Heart left ventricle (tissue), 16 donors: ENCODE measurements at regions not wholly inside any gene's neighbourhood (a gene's known extent, or its start where the extent isn't known, plus 50 kb on each side); places are given as distances from the start of the nearest gene placed in this dataset.

Experiments
- ATAC-seq, 4 donors: fragments of 200-7000 bp; cut with Tn5 transposase; one replicate each; pipeline ENCODE4 v1.9.1; 2020 to 2022; ENCODE audit warnings: moderate library complexity in 4 of 4, mild to moderate bottlenecking in 3 of 4, moderate number of reproducible peaks in 1 of 4
- DNase-seq, 5 donors: peaks; one replicate each; pipeline ENCODE4 v3.0.0-alpha.2; 2020
- H3K27ac ChIP-seq, 12 donors: fragments of 200-600 bp; sonication (generic) in 4 of 12; one replicate each; pipeline versions ENCODE4 v1.5.0 to v1.8.0; 2016 to 2022; ENCODE audit warnings: mild to moderate bottlenecking in 2 of 12
- H3K27me3 ChIP-seq, 9 donors: fragments of 200-600 bp; sonication (generic) in 2 of 9; one replicate each; pipeline versions ENCODE4 v1.5.1 to v1.8.0; 2016 to 2022; ENCODE audit warnings: mild to moderate bottlenecking in 3 of 9
- H3K36me3 ChIP-seq, 9 donors: fragments of 200-600 bp; sonication (generic) in 2 of 9; one replicate each; pipeline versions ENCODE4 v1.5.0 to v1.8.0; 2018 to 2022; ENCODE audit warnings: mild to moderate bottlenecking in 2 of 9
- H3K4me1 ChIP-seq, 12 donors: fragments of 200-600 bp; sonication (generic) in 4 of 12; one replicate each; pipeline versions ENCODE4 v1.5.0 to v1.8.0; 2016 to 2022; ENCODE audit warnings: mild to moderate bottlenecking in 3 of 12
- H3K4me3 ChIP-seq, 12 donors: fragments of 200-600 bp; sonication (generic) in 4 of 12; one replicate each; pipeline versions ENCODE4 v1.5.0 to v1.8.0; 2017 to 2022; ENCODE audit warnings: mild to moderate bottlenecking in 9 of 12, moderate library complexity in 4 of 12
- H3K9me3 ChIP-seq, 12 donors: fragments of 200-600 bp; sonication (generic) in 4 of 12; one replicate each; pipeline versions ENCODE4 v1.5.0 to v1.8.0; 2016 to 2022; ENCODE audit warnings: mild to moderate bottlenecking in 1 of 12
- CTCF ChIP-seq, 12 donors: fragments of 200-600 bp; sonication (generic) in 4 of 12; IDR thresholded peaks; one replicate each; pipeline versions ENCODE4 v1.5.0 to v1.8.0; 2018 to 2022; ENCODE audit warnings: antibody characterized with exemption in 12 of 12, mild to moderate bottlenecking in 5 of 12
- POLR2A ChIP-seq, 2 donors: fragments of 450-650 bp; IDR thresholded peaks; one replicate each; pipeline ENCODE4 v1.6.1; 2017; ENCODE audit warnings: antibody characterized with exemption in 2 of 2, mild to moderate bottlenecking in 2 of 2, moderate library complexity in 2 of 2
- WGBS, 4 donors: extraction: QIAGEN DNeasy Blood & Tissue Kit in 2 of 4; methylation state at CpG; one replicate each; pipeline versions ENCODE4 v1.1.5 to v1.1.7; 2013 to 2018; 5-methylcytosine and 5-hydroxymethylcytosine counted together
- intact Hi-C, 10 donors: fragments of 100-400 bp; cut with DNase I; formaldehyde crosslinking; loops; one replicate each; pipeline versions ENCODE4 v1.11.1 to v1.14.2; 2022
- donor health status: ischemic (EF 13 %, LVEDD 7.1; RV severe dilation, severe dysfunction).
- donor health status: healthy with polysubstance abuse.
- donor health status: DM: no; HTN: yes; CAD: no.
- donor health status: DM: no; HTN: no; CAD: no.
- donor health status: ischemic (EF 25% LVEDD 6.9; RV normal size, moderate dysfunction).
- donor health status: ischemic (EF 25% LVEDD 5.7; RV mildly dilated, moderate dysfunction).
- donor health status: healthy.
- donor health status: DM: yes; HTN: yes; CAD: no.
- donor health status: ischemic (EF 35%, LVEDD 5.7; RV mildly dilated, moderate dysfunction).
- donor health status: nonischemic (EF 11% LVEDD 7.7; RV severe dilation, severe dysfunction).
- donor health status: DM: yes; HTN: yes; CAD: no.
- donor health status: PGD.
- donor health status: ischemic (EF 29% LVEDD 5.4; RV normal size, mild dysfunction).
- donor health status: nonischemic (EF 23%, LVEDD 6.1; RV moderate dilation, normal function).

- no peaks in the 10 kb centered on the region for H3K27me3 ChIP-seq
- H3K4me1 ChIP-seq = no peaks in the 10 kb centered on the region
- WGBS, 4 donors = 72 to 84% (median 79%) methylated on average over 10 to 11 of the region's 11 CpGs
- no peaks in the 10 kb centered on the region for H3K36me3 ChIP-seq
- intact Hi-C loops = no loop called here
- ATAC-seq (no peak), DNase-seq (no peak)
- no peak overlapping the region for H3K27ac ChIP-seq
- TF ChIP-seq POLR2A (IDR thresholded peaks at IDR 0.05) (no peak), CTCF (IDR thresholded peaks at IDR 0.05) (no peak)
- no peak overlapping the region for H3K4me3 ChIP-seq
- peaks cover 0 to 13% (median 0%) of the 10 kb centered on the region in 12 donors for H3K9me3 ChIP-seq
These were observed 1000.5 kb downstream of the KCNJ18 start for GRCh38 chr17:22692806-22693171.

- 72 to 84% (median 76%) methylated on average over 13 to 33 of the region's 33 CpGs for WGBS, 4 donors
- TF ChIP-seq CTCF (IDR thresholded peaks at IDR 0.05) = peak in 4 of 12 donors; percentile 9 to 29 (median 14)
- no peak for TF ChIP-seq POLR2A (IDR thresholded peaks at IDR 0.05)
- Histone ChIP-seq H3K36me3 (no peaks in the 10 kb centered on the region), H3K9me3 (peaks cover 0 to 28% (median 5%) of the 10 kb centered on the region in 12 donors), H3K4me1 (no peaks in the 10 kb centered on the region), H3K27me3 (no peaks in the 10 kb centered on the region), H3K27ac (no peak overlapping the region), H3K4me3 (no peak overlapping the region)
- intact Hi-C loops = no loop called here
- ATAC-seq (no peak), DNase-seq (no peak)
These were observed 1002.3 kb downstream of the KCNJ18 start for GRCh38 chr17:22694362-22695227.

- no peak for TF ChIP-seq CTCF (IDR thresholded peaks at IDR 0.05)
- TF ChIP-seq POLR2A (IDR thresholded peaks at IDR 0.05) = no peak
- H3K27me3 ChIP-seq = no peaks in the 10 kb centered on the region
- WGBS, 4 donors = 63 to 76% (median 64%) methylated on average over 13 of the region's 13 CpGs
- no peaks in the 10 kb centered on the region for H3K4me1 ChIP-seq
- H3K9me3 ChIP-seq = peaks cover 0 to 28% (median 5%) of the 10 kb centered on the region in 12 donors
- DNase-seq (no peak), ATAC-seq (no peak)
- intact Hi-C loops = no loop called here
- no peak overlapping the region for H3K27ac ChIP-seq
- H3K36me3 ChIP-seq = no peaks in the 10 kb centered on the region
- H3K4me3 ChIP-seq = no peak overlapping the region
These were observed 1002.9 kb downstream of the KCNJ18 start for GRCh38 chr17:22695228-22695619.

- no peak overlapping the region for H3K27ac ChIP-seq
- no peak for TF ChIP-seq CTCF (IDR thresholded peaks at IDR 0.05)
- intact Hi-C loops = no loop called here
- peaks cover 0 to 7% (median 0%) of the 10 kb centered on the region in 9 donors for H3K27me3 ChIP-seq
- no peak overlapping the region for H3K4me3 ChIP-seq
- no peaks in the 10 kb centered on the region for H3K36me3 ChIP-seq
- H3K4me1 ChIP-seq = no peaks in the 10 kb centered on the region
- no peak for ATAC-seq
- DNase-seq = no peak
- WGBS, 4 donors = 58 to 71% (median 61%) methylated on average over 14 of the region's 14 CpGs
- H3K9me3 ChIP-seq = peaks cover 0 to 14% (median 3%) of the 10 kb centered on the region in 12 donors
These were observed 1010.9 kb downstream of the KCNJ18 start for GRCh38 chr17:22703204-22703603.
